Activated CD8-positive, alpha-beta T cell treated with anti-CD3 and anti-CD28 coated beads for 36 hours (primary cell): ENCODE measurements at regions not wholly inside any gene's neighbourhood (a gene's known extent, or its start where the extent isn't known, plus 50 kb on each side); places are given as distances from the start of the nearest gene placed in this dataset.

ENCODE experiments used
- ATAC-seq: fragments of 200-7000 bp; cut with Tn5 transposase; one replicate; pipeline ENCODE4 v1.10.0; 2021; ENCODE audit warnings: mild to moderate bottlenecking, moderate library complexity
- CTCF ChIA-PET: fragments of 350-600 bp; sonication (Branson Sonifier 250); formaldehyde crosslinking; loops from one replicate; lab custom pipeline; 2021; ENCODE audit warnings: antibody characterized with exemption; lab: Charles Lee
- POLR2A ChIA-PET: fragments of 350-600 bp; sonication (Branson Sonifier 250); formaldehyde crosslinking; loops from one replicate; lab custom pipeline; 2021; ENCODE audit warnings: antibody characterized with exemption; lab: Charles Lee
- DNase-seq: peaks from one replicate; pipeline ENCODE4 v3.0.0-alpha.2; 2020
- H3K27ac Mint-ChIP-seq: one replicate; pipeline ENCODE4 v1.8.0; 2021; ENCODE audit warnings: mild to moderate bottlenecking, mixed read lengths
- H3K27me3 Mint-ChIP-seq: one replicate; pipeline ENCODE4 v1.8.0; 2021; ENCODE audit warnings: mixed read lengths
- H3K36me3 Mint-ChIP-seq: one replicate; pipeline ENCODE4 v1.8.0; 2021; ENCODE audit warnings: low read depth, mixed read lengths
- H3K4me1 Mint-ChIP-seq: one replicate; pipeline ENCODE4 v1.8.0; 2021; ENCODE audit warnings: low read depth, mixed read lengths
- H3K4me3 Mint-ChIP-seq: one replicate; pipeline ENCODE4 v1.8.0; 2021; ENCODE audit warnings: mild to moderate bottlenecking, moderate library complexity, mixed read lengths
- H3K9me3 Mint-ChIP-seq: one replicate; pipeline ENCODE4 v1.8.0; 2021; ENCODE audit warnings: mixed read lengths
- intact Hi-C: fragments of 100-400 bp; cut with micrococcal nuclease; formaldehyde crosslinking; loops from one replicate; pipeline ENCODE4 v1.10.0; 2022
- TF ChIP-seq, protein P1 (sequence below): fragments of 200-600 bp; IDR thresholded peaks from one replicate; pipeline ENCODE4 v1.8.0; 2022; ENCODE audit warnings: antibody characterized with exemption, mild to moderate bottlenecking

DNA sequence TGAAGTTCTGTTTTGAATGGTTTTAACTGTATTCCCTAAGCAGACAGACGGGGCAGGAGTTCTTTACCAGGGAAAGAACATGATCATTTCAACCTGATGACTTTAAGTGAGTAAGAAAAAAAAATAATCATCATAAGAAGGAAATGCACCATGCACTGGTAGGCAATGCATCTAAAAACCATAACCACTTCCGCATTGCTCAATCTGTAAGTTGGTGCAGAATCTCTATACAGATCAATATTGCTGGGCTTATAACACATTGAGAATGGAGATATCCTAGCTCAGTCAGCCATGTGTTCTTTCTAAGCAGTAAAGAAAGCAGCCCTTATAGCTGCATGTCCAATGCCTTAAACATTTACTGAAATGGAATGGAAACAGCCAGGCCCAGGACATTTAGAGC, 407.1 kb upstream of the DMAC1 start:
- TF ChIP-seq, protein P1, sequence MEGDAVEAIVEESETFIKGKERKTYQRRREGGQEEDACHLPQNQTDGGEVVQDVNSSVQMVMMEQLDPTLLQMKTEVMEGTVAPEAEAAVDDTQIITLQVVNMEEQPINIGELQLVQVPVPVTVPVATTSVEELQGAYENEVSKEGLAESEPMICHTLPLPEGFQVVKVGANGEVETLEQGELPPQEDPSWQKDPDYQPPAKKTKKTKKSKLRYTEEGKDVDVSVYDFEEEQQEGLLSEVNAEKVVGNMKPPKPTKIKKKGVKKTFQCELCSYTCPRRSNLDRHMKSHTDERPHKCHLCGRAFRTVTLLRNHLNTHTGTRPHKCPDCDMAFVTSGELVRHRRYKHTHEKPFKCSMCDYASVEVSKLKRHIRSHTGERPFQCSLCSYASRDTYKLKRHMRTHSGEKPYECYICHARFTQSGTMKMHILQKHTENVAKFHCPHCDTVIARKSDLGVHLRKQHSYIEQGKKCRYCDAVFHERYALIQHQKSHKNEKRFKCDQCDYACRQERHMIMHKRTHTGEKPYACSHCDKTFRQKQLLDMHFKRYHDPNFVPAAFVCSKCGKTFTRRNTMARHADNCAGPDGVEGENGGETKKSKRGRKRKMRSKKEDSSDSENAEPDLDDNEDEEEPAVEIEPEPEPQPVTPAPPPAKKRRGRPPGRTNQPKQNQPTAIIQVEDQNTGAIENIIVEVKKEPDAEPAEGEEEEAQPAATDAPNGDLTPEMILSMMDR: no peak
- H3K27ac Mint-ChIP-seq: no peak overlapping the region
- no peaks in the 10 kb centered on the region for H3K9me3 Mint-ChIP-seq
- DNase-seq (no peak), ATAC-seq (no peak)
- H3K4me3 Mint-ChIP-seq: no peak overlapping the region
- POLR2A ChIA-PET: no interaction called here
- H3K4me1 Mint-ChIP-seq: peaks cover 2% of the 10 kb centered on the region
- intact Hi-C loops: no loop called here
- no peaks in the 10 kb centered on the region for H3K36me3 Mint-ChIP-seq
- CTCF ChIA-PET: no interaction called here
- no peaks in the 10 kb centered on the region for H3K27me3 Mint-ChIP-seq

DNA sequence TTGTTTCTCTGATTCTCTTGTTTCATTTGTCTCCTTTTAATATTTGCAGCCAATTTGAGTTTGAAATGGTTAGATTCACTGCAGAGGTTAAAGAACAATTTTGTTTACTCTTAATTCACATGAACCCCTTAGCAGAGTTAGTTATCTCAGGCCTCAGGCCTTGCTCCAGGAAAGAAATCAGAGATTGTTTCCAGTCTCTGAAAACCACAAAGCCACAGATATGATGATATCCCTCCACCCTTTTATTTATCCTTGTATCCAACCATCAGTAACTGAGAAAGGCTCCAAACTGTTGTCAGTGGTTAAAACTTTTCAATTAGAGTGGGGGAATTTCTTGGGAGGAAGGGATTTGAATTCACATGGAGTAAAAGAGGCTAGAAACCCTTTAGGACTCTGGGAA, 406.0 kb upstream of the DMAC1 start:
- Mint-ChIP-seq H3K36me3 (no peaks in the 10 kb centered on the region), H3K4me1 (peaks cover 2% of the 10 kb centered on the region), H3K4me3 (no peak overlapping the region), H3K27me3 (no peaks in the 10 kb centered on the region), H3K9me3 (no peaks in the 10 kb centered on the region), H3K27ac (no peak overlapping the region)
- ChIA-PET CTCF (no interaction called here), POLR2A (no interaction called here)
- intact Hi-C loops: no loop called here
- TF ChIP-seq, protein P1: no peak
- DNase-seq (no peak), ATAC-seq (no peak)

DNA sequence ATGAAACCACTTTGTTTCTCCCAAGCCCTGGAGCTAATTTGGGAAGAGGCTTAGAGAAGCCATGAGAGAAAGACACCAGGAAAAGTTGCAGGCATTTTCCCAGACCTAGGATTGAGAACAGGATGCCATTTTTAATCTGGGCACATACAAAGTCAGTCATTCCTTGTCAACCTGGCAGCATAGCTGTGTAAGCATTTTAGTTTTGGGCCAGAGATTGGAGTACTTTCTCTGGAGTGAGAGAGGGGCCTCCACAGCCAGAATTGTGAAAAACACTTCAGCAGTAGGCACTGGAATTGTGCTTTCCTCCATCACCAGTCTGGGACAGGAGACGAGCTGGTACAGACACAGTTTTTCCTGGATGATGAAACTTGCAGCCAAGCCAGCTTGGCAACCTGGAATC, 390.3 kb upstream of the DMAC1 start:
- Mint-ChIP-seq H3K27ac (no peak overlapping the region), H3K36me3 (peaks cover 2% of the 10 kb centered on the region), H3K27me3 (no peaks in the 10 kb centered on the region), H3K4me3 (no peak overlapping the region), H3K9me3 (peaks cover 18% of the 10 kb centered on the region), H3K4me1 (peaks cover 20% of the 10 kb centered on the region)
- ChIA-PET CTCF (no interaction called here), POLR2A (no interaction called here)
- ATAC-seq: no peak
- no peak for DNase-seq
- TF ChIP-seq, protein P1: no peak
- intact Hi-C loops: no loop called here

DNA sequence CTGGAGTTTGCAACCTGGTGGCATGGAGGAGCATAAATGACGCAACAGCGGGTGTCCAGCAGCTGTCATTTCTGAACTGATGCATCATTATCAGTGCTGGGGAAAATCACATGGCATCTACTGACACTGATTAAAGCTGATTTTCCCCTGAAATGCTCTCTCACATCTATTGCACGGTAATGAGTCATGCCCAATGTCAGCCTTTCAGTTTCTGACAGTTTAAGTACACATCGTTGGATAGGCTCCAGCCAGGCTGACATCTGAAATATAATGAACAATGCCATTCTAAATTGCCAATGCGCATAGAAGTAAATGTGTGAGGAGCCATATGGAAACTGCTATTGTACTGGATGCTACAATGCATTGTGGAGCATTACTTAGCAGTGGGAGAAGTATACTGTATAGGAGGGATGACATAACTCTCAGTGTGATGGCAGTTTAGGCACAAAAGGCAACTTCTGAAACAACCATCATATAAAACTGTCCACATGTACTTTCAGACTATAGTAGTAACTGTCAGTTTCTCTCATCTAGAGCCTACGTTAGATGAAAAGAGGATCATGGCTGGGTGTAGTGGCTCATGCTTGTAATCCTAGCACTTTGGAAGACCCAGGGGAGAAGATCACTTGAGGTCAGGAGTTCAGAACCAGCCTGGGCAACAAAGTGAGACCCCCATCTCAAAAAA, 389.3 kb upstream of the DMAC1 start:
- H3K4me3 Mint-ChIP-seq: no peak overlapping the region

DNA sequence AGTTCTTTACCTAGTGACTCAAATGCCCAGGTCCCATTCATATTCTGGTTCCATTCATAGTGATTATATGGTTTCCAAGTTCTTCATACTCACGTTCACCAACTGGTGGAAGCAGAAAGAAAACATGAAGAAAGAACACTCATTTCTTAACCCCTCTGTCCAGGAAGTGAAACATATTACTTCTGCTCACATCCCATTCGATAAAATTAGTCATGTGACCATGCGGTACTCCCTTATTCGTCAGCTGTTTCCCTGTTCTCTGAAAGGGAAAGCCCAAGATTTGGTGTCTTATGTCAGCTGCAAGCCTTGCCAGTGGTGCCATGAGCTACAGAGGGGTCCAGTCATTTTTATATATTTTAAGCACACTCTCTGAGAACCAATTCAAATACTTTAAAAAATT, 387.0 kb upstream of the DMAC1 start:
- no peak overlapping the region for H3K4me3 Mint-ChIP-seq
- H3K9me3 Mint-ChIP-seq: peaks cover 2% of the 10 kb centered on the region
- no peaks in the 10 kb centered on the region for H3K36me3 Mint-ChIP-seq
- POLR2A ChIA-PET: no interaction called here
- peaks cover 20% of the 10 kb centered on the region for H3K4me1 Mint-ChIP-seq
- no peaks in the 10 kb centered on the region for H3K27me3 Mint-ChIP-seq
- CTCF ChIA-PET: interaction anchor here (1.3 kb wide), 1 partner anchor 342 kb away, joined by 3 read pairs; no protein-coding TSS in a partner anchor
- H3K27ac Mint-ChIP-seq: no peak overlapping the region
- DNase-seq (peak; percentile 13), ATAC-seq (peak; percentile 40)
- TF ChIP-seq, protein P1: no peak
- intact Hi-C loops: no loop called here

More for the DNA sequence above, 389.3 kb upstream of the DMAC1 start:
- Mint-ChIP-seq H3K4me1 (peaks cover 20% of the 10 kb centered on the region), H3K27me3 (no peaks in the 10 kb centered on the region), H3K9me3 (peaks cover 16% of the 10 kb centered on the region), H3K27ac (no peak overlapping the region), H3K36me3 (peaks cover 2% of the 10 kb centered on the region)
- POLR2A ChIA-PET: no interaction called here
- ATAC-seq: peak; percentile 92
- peak; percentile 52 for DNase-seq
- TF ChIP-seq, protein P1: no peak
- intact Hi-C loops: no loop called here
- CTCF ChIA-PET: interaction anchor here (0.7 kb wide), 1 partner anchor 42 kb away, joined by 3 read pairs; no protein-coding TSS in a partner anchor
